Gastroesophageal sphincter (tissue), 3 donors: ENCODE measurements at regions not wholly inside any gene's neighbourhood (a gene's known extent, or its start where the extent isn't known, plus 50 kb on each side); places are given as distances from the start of the nearest gene placed in this dataset.

Experiments
- EP300 ChIP-seq: sonication (generic); formaldehyde crosslinking; IDR thresholded peaks from one replicate; pipeline ENCODE4 v1.6.1; 2017; ENCODE audit warnings: antibody characterized with exemption, mild to moderate bottlenecking
- POLR2A ChIP-seq, 2 donors: fragments of 450-650 bp; IDR thresholded peaks; one replicate each; pipeline ENCODE4 v1.6.1; 2017; ENCODE audit warnings: antibody characterized with exemption in 2 of 2, mild to moderate bottlenecking in 2 of 2, moderate library complexity in 1 of 2
- TF ChIP-seq, protein P1 (sequence below), 4 experiments: fragments of 200-600 bp in 2 of 4; fragments of 450-650 bp in 2 of 4; sonication (generic) in 1 of 4; IDR thresholded peaks; one replicate each; pipeline ENCODE4 v1.5.1; 2017 to 2019; ENCODE audit warnings: antibody characterized with exemption in 4 of 4, mild to moderate bottlenecking in 2 of 4, moderate library complexity in 2 of 4

DNA sequence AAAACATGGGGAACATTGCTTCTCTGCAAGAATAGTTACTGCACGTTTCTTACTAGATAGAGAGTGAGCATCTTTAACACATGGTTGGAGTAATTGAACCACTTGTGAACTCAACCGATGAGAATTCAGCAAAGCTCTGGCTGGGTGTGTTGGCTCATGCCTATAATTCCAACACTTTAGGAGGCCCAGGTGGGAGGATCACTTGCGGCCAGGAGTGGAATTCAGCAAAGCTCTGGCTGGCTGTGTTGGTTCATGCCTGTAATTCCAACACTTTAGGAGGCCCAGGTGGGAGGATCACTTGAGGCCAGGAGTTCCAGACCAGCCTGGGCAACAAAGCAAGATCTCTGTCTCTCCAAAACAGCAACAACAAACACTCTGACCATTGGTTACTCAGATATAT, 865.9 kb downstream of the KCNJ2 start:
- TF ChIP-seq, protein P1, sequence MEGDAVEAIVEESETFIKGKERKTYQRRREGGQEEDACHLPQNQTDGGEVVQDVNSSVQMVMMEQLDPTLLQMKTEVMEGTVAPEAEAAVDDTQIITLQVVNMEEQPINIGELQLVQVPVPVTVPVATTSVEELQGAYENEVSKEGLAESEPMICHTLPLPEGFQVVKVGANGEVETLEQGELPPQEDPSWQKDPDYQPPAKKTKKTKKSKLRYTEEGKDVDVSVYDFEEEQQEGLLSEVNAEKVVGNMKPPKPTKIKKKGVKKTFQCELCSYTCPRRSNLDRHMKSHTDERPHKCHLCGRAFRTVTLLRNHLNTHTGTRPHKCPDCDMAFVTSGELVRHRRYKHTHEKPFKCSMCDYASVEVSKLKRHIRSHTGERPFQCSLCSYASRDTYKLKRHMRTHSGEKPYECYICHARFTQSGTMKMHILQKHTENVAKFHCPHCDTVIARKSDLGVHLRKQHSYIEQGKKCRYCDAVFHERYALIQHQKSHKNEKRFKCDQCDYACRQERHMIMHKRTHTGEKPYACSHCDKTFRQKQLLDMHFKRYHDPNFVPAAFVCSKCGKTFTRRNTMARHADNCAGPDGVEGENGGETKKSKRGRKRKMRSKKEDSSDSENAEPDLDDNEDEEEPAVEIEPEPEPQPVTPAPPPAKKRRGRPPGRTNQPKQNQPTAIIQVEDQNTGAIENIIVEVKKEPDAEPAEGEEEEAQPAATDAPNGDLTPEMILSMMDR (IDR thresholded peaks at IDR 0.05): no peak
- TF ChIP-seq EP300 (no peak), POLR2A (IDR thresholded peaks at IDR 0.05) (no peak)
